H1 (cell line): ENCODE measurements at regions not wholly inside any gene's neighbourhood (a gene's known extent, or its start where the extent isn't known, plus 50 kb on each side); places are given as distances from the start of the nearest gene placed in this dataset.

Experiments used
- CTCF ChIP-seq, 3 experiments: IDR thresholded peaks; 1 replicate in 2 of 3; 2 replicates in 1 of 3; pipeline versions ENCODE4 v1.5.1 to v1.6.1; 2011; ENCODE audit warnings: low read length in 3 of 3, mild to moderate bottlenecking in 3 of 3, inconsistent platforms in 2 of 3, low read depth in 1 of 3, moderate library complexity in 1 of 3; ENCODE audit not compliant: insufficient read depth in 1 of 3; ENCODE audit errors: control extremely low read depth in 1 of 3
- EP300 ChIP-seq, 2 experiments: IDR thresholded peaks; 1 replicate in 1 of 2; 2 replicates in 1 of 2; pipeline ENCODE4 v1.6.1; 2011 to 2012; ENCODE audit warnings: low read depth in 2 of 2, low read length in 2 of 2, mild to moderate bottlenecking in 2 of 2, borderline replicate concordance in 1 of 2, inconsistent platforms in 1 of 2, moderate library complexity in 1 of 2
- GABPA ChIP-seq: IDR thresholded peaks from 2 replicates; pipeline ENCODE4 v1.6.1; 2011; ENCODE audit warnings: mild to moderate bottlenecking, low read length, moderate library complexity, borderline replicate concordance; ENCODE audit not compliant: insufficient read depth
- MAX ChIP-seq: IDR thresholded peaks from 2 replicates; pipeline ENCODE4 v1.6.1; 2012; ENCODE audit warnings: inconsistent platforms
- POLR2A ChIP-seq, 2 experiments: IDR thresholded peaks; 1 replicate in 1 of 2; 2 replicates in 1 of 2; pipeline ENCODE4 v1.6.1; 2011; ENCODE audit warnings: low read depth in 2 of 2, low read length in 2 of 2, mild to moderate bottlenecking in 2 of 2; ENCODE audit errors: control extremely low read depth in 1 of 2
- RAD21 ChIP-seq, 2 experiments: IDR thresholded peaks in 1 of 2; conservative IDR thresholded peaks in 1 of 2; 2 replicates each; pipeline ENCODE4 v1.6.1; 2011; ENCODE audit warnings: low read depth in 2 of 2, low read length in 2 of 2, improper control_type of control experiment in 1 of 2, inconsistent platforms in 1 of 2, mild to moderate bottlenecking in 1 of 2, moderate library complexity in 1 of 2
- SP2 ChIP-seq: IDR thresholded peaks from 2 replicates; pipeline ENCODE4 v1.6.1; 2012; ENCODE audit warnings: mild to moderate bottlenecking, low read length, inconsistent platforms

GRCh38 chr12:114285554-114285953 is 120.4 kb downstream of the TBX5 start:
- TF ChIP-seq CTCF (IDR thresholded peaks at IDR 0.05; ENCODE audit: control extremely low read depth in 1 of 3, insufficient read depth in 1 of 3, low read depth in 1 of 3, low read length in 3 of 3) (no peak), SP2 (no peak), MAX (peak; percentile 33; the same call in 1 of the 2 replicates), POLR2A (IDR thresholded peaks at IDR 0.05; ENCODE audit: control extremely low read depth in 1 of 2, low read depth in 2 of 2, low read length in 2 of 2) (no peak), EP300 (IDR thresholded peaks at IDR 0.05; ENCODE audit: borderline replicate concordance in 1 of 2, low read depth in 2 of 2, low read length in 2 of 2) (no peak), RAD21 (IDR thresholded peaks at IDR 0.05 in 1 of 2, conservative IDR thresholded peaks at IDR 0.05 in 1 of 2; ENCODE audit: low read depth in 2 of 2, low read length in 2 of 2) (no peak), GABPA (no peak)
